GM12878 (cell line): ENCODE measurements at regions not wholly inside any gene's neighbourhood (a gene's known extent, or its start where the extent isn't known, plus 50 kb on each side); places are given as distances from the start of the nearest gene placed in this dataset.

Experiments used
- ATAC-seq: fragments of 200-7000 bp; cut with Tn5 transposase; 3 replicates; pipeline ENCODE4 v1.9.1; 2020; ENCODE audit warnings: mild to moderate bottlenecking, moderate library complexity
- BruUV-seq: library from RNA; stranded (reverse); fragments of 400-500 nt; replicated peaks from 2 replicates; lab custom pipeline; 2021; lab: Mats Ljungman, UMichigan
- CTCF ChIA-PET: fragments of 300-600 bp; sonication (Branson Sonifier 250); formaldehyde crosslinking; extraction: SDS; loops from one replicate; lab custom pipeline; 2021; ENCODE audit warnings: inconsistent platforms; lab: Yijun Ruan, JAX
- POLR2A ChIA-PET: fragments of 350-600 bp; formaldehyde crosslinking; extraction: SDS; loops from one replicate; lab custom pipeline; 2021; ENCODE audit warnings: inconsistent platforms; lab: Charles Lee
- RAD21 ChIA-PET: fragments of 300-600 bp; sonication (Branson Sonifier 250); formaldehyde crosslinking; loops from one replicate; lab custom pipeline; 2023; ENCODE audit warnings: antibody characterized with exemption; ENCODE audit not compliant: unreplicated experiment; lab: Charles Lee
- SMC1A ChIA-PET: fragments of 300-600 bp; sonication (Branson Sonifier 250); formaldehyde crosslinking; loops from one replicate; lab custom pipeline; 2023; ENCODE audit not compliant: unreplicated experiment, uncharacterized antibody; lab: Charles Lee
- DNase-seq: peaks from one replicate; pipeline ENCODE4 v3.0.0-alpha.2; 2011; ENCODE audit warnings: low read depth, low spot score
- FAIRE-seq: peaks from 3 replicates; lab custom pipeline; 2011; peaks lifted over from hg19 to GRCh38; lab: Jason Lieb, UNC
- H2AFZ ChIP-seq: 2 replicates; pipeline ENCODE4 v1.6.0; 2011; ENCODE audit warnings: low read depth, low read length, control low read depth; ENCODE audit not compliant: control insufficient read depth
- H3K27ac ChIP-seq: 2 replicates; pipeline ENCODE4 v1.5.1; 2011; ENCODE audit warnings: control low read depth; ENCODE audit not compliant: control insufficient read depth, insufficient read depth
- H3K27me3 ChIP-seq, 2 experiments: replicated peaks in 1 of 2; 2 replicates each; pipeline versions ENCODE4 v1.6.0 to v1.6.1; 2011; ENCODE audit warnings: low read length in 1 of 2; ENCODE audit not compliant: control insufficient read depth in 2 of 2, insufficient read depth in 2 of 2
- H3K36me3 ChIP-seq, 2 experiments: 2 replicates each; pipeline ENCODE4 v1.5.1; 2011; ENCODE audit warnings: low read length in 1 of 2; ENCODE audit not compliant: control insufficient read depth in 2 of 2, insufficient read depth in 2 of 2
- H3K4me1 ChIP-seq: 2 replicates; pipeline ENCODE4 v1.6.1; 2011; ENCODE audit warnings: mild to moderate bottlenecking, low read length, moderate library complexity, mixed read lengths; ENCODE audit not compliant: control insufficient read depth, insufficient read depth
- H3K4me2 ChIP-seq: 2 replicates; pipeline ENCODE4 v1.6.0; 2011; ENCODE audit warnings: control low read depth; ENCODE audit not compliant: control insufficient read depth, insufficient read depth
- H3K4me3 ChIP-seq: fragments of 200-600 bp; sonication (generic); 2 replicates; pipeline ENCODE4 v1.5.1; 2016
- H3K79me2 ChIP-seq: 2 replicates; pipeline ENCODE4 v1.6.0; 2011; ENCODE audit warnings: low read length; ENCODE audit not compliant: control insufficient read depth, insufficient read depth
- H3K9ac ChIP-seq: 2 replicates; pipeline ENCODE4 v1.8.0; 2011; ENCODE audit warnings: low read length, control low read depth, mixed read lengths; ENCODE audit not compliant: control insufficient read depth, insufficient read depth
- H3K9me3 ChIP-seq: replicated peaks from 3 replicates; pipeline ENCODE4 v1.5.1; 2011; ENCODE audit warnings: mild to moderate bottlenecking, low read length; ENCODE audit not compliant: control insufficient read depth, insufficient read depth
- H4K20me1 ChIP-seq: 2 replicates; pipeline ENCODE4 v1.6.0; 2011; ENCODE audit not compliant: control insufficient read depth, insufficient read depth
- KDM1A ChIP-seq: fragments of 200-600 bp; sonication (generic); IDR thresholded peaks from 2 replicates; pipeline ENCODE4 v1.6.1; 2016; ENCODE audit warnings: borderline replicate concordance
- MTA2 ChIP-seq: fragments of 450-650 bp; IDR thresholded peaks from 2 replicates; pipeline ENCODE4 v1.6.1; 2016; ENCODE audit warnings: low read depth, mild to moderate bottlenecking, moderate library complexity
- MTA3 ChIP-seq: IDR thresholded peaks from 2 replicates; pipeline ENCODE4 v1.6.1; 2012; ENCODE audit warnings: low read length, inconsistent platforms, borderline replicate concordance
- RCOR1 ChIP-seq: conservative IDR thresholded peaks from 2 replicates; pipeline ENCODE4 v1.6.1; 2012; ENCODE audit warnings: low read depth, low read length, improper control_type of control experiment
- WGBS: methylation state at CpG from one replicate; pipeline ENCODE4 v1.1.6; 2016; ENCODE audit warnings: low lambda C conversion rate; ENCODE audit not compliant: insufficient replicate concordance, insufficient coverage; ENCODE audit errors: missing lambda C conversion rate; 5-methylcytosine and 5-hydroxymethylcytosine counted together
- in situ Hi-C: fragments of 300-500 bp; cut with MboI; formaldehyde crosslinking; loops from 9 replicates; pipeline ENCODE4 v1.14.3; 2018; ENCODE audit warnings: mixed read lengths
- intact Hi-C: fragments of 100-400 bp; cut with micrococcal nuclease; formaldehyde crosslinking; loops from one replicate; pipeline ENCODE4 v1.14.2; 2022; ENCODE audit not compliant: unreplicated experiment
- TF ChIP-seq, protein P1 (sequence below): IDR thresholded peaks from 2 replicates; pipeline ENCODE4 v1.6.1; 2011; ENCODE audit warnings: borderline replicate concordance, low read depth, mild to moderate bottlenecking, moderate library complexity, mixed read lengths, low read length; ENCODE audit not compliant: insufficient read depth; ENCODE audit errors: extremely low read length
- TF ChIP-seq, protein P2 (sequence below): fragments of 450-650 bp; formaldehyde crosslinking; IDR thresholded peaks from 2 replicates; pipeline ENCODE4 v1.4.0; 2022; ENCODE audit warnings: mild to moderate bottlenecking, moderate library complexity
- TF ChIP-seq, protein P3 (sequence below): fragments of 450-650 bp; formaldehyde crosslinking; IDR thresholded peaks from 2 replicates; pipeline ENCODE4 v1.5.0; 2022; ENCODE audit warnings: mild to moderate bottlenecking, missing genetic modification characterization
- TF ChIP-seq, protein P4 (sequence below): fragments of 450-650 bp; IDR thresholded peaks from 2 replicates; pipeline ENCODE4 v1.6.1; 2016; ENCODE audit warnings: mild to moderate bottlenecking, moderate library complexity, borderline replicate concordance

DNA sequence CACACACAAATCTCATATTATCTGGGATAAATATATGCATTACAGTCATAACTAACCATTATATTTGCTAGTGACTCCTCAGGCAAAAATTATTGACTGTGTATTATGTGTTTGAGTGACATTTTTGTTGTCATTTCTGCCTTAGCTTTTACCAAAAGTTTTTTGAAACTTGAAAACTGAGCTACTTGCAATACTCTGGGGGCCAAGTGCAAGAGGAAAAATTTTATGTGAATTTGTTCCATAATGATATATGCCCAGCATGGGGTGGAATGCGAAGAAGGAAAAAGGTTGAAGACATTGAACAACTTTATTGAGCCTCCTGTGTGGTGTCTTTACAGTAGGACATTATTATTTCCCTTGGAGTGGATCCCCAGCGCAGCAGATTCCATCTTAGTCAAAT lies 176.8 kb upstream of the FERD3L start:
- Histone ChIP-seq H3K9ac (no peak overlapping the region), H3K27me3 (no peaks in the 10 kb centered on the region; a peak in 1 of 4 replicates), H3K36me3 (no peaks in the 10 kb centered on the region), H3K27ac (no peak overlapping the region), H3K4me1 (no peaks in the 10 kb centered on the region), H3K4me2 (no peak overlapping the region), H4K20me1 (no peaks in the 10 kb centered on the region), H3K79me2 (no peaks in the 10 kb centered on the region), H3K4me3 (no peak overlapping the region), H3K9me3 (no peaks in the 10 kb centered on the region), H2AFZ (no peak overlapping the region)
- BruUV-seq, result no TSS peak
- ATAC-seq (no peak), DNase-seq (no peak), FAIRE-seq (no peak)
- RAD21 ChIA-PET, result no interaction called here
- in situ Hi-C loops, result no loop called here
- SMC1A ChIA-PET, result no interaction called here
- WGBS, result 43% methylated on average over 2 of the region's 2 CpGs
- CTCF ChIA-PET, result no interaction called here
- POLR2A ChIA-PET, result no interaction called here
- intact Hi-C loops, result loop anchor here (10.0 kb wide), 1 partner anchor 343 kb away; no protein-coding TSS in a partner anchor
- TF ChIP-seq KDM1A (no peak), MTA3 (no peak), RCOR1 (no peak), MTA2 (no peak)
- TF ChIP-seq, protein P1, sequence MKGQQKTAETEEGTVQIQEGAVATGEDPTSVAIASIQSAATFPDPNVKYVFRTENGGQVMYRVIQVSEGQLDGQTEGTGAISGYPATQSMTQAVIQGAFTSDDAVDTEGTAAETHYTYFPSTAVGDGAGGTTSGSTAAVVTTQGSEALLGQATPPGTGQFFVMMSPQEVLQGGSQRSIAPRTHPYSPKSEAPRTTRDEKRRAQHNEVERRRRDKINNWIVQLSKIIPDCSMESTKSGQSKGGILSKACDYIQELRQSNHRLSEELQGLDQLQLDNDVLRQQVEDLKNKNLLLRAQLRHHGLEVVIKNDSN, result no peak
- TF ChIP-seq, protein P2, sequence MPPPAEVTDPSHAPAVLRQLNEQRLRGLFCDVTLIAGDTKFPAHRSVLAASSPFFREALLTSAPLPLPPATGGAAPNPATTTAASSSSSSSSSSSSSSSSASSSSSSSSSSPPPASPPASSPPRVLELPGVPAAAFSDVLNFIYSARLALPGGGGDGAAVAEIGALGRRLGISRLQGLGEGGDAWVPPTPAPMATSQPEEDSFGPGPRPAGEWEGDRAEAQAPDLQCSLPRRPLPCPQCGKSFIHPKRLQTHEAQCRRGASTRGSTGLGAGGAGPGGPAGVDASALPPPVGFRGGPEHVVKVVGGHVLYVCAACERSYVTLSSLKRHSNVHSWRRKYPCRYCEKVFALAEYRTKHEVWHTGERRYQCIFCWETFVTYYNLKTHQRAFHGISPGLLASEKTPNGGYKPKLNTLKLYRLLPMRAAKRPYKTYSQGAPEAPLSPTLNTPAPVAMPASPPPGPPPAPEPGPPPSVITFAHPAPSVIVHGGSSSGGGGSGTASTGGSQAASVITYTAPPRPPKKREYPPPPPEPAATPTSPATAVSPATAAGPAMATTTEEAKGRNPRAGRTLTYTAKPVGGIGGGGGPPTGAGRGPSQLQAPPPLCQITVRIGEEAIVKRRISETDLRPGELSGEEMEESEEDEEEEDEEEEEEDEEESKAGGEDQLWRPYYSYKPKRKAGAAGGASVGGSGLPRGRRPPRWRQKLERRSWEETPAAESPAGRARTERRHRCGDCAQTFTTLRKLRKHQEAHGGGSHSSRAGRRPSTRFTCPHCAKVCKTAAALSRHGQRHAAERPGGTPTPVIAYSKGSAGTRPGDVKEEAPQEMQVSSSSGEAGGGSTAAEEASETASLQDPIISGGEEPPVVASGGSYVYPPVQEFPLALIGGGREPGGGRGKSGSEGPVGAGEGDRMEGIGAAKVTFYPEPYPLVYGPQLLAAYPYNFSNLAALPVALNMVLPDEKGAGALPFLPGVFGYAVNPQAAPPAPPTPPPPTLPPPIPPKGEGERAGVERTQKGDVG (CRISPR knock-in tag), result no peak
- TF ChIP-seq, protein P3, sequence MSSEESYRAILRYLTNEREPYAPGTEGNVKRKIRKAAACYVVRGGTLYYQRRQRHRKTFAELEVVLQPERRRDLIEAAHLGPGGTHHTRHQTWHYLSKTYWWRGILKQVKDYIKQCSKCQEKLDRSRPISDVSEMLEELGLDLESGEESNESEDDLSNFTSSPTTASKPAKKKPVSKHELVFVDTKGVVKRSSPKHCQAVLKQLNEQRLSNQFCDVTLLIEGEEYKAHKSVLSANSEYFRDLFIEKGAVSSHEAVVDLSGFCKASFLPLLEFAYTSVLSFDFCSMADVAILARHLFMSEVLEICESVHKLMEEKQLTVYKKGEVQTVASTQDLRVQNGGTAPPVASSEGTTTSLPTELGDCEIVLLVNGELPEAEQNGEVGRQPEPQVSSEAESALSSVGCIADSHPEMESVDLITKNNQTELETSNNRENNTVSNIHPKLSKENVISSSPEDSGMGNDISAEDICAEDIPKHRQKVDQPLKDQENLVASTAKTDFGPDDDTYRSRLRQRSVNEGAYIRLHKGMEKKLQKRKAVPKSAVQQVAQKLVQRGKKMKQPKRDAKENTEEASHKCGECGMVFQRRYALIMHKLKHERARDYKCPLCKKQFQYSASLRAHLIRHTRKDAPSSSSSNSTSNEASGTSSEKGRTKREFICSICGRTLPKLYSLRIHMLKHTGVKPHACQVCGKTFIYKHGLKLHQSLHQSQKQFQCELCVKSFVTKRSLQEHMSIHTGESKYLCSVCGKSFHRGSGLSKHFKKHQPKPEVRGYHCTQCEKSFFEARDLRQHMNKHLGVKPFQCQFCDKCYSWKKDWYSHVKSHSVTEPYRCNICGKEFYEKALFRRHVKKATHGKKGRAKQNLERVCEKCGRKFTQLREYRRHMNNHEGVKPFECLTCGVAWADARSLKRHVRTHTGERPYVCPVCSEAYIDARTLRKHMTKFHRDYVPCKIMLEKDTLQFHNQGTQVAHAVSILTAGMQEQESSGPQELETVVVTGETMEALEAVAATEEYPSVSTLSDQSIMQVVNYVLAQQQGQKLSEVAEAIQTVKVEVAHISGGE (CRISPR knock-in tag), result no peak
- TF ChIP-seq, protein P4, sequence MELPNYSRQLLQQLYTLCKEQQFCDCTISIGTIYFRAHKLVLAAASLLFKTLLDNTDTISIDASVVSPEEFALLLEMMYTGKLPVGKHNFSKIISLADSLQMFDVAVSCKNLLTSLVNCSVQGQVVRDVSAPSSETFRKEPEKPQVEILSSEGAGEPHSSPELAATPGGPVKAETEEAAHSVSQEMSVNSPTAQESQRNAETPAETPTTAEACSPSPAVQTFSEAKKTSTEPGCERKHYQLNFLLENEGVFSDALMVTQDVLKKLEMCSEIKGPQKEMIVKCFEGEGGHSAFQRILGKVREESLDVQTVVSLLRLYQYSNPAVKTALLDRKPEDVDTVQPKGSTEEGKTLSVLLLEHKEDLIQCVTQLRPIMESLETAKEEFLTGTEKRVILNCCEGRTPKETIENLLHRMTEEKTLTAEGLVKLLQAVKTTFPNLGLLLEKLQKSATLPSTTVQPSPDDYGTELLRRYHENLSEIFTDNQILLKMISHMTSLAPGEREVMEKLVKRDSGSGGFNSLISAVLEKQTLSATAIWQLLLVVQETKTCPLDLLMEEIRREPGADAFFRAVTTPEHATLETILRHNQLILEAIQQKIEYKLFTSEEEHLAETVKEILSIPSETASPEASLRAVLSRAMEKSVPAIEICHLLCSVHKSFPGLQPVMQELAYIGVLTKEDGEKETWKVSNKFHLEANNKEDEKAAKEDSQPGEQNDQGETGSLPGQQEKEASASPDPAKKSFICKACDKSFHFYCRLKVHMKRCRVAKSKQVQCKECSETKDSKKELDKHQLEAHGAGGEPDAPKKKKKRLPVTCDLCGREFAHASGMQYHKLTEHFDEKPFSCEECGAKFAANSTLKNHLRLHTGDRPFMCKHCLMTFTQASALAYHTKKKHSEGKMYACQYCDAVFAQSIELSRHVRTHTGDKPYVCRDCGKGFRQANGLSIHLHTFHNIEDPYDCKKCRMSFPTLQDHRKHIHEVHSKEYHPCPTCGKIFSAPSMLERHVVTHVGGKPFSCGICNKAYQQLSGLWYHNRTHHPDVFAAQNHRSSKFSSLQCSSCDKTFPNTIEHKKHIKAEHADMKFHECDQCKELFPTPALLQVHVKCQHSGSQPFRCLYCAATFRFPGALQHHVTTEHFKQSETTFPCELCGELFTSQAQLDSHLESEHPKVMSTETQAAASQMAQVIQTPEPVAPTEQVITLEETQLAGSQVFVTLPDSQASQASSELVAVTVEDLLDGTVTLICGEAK, result no peak
